Right atrium auricular region (tissue), 2 donors: ENCODE measurements at regions not wholly inside any gene's neighbourhood (a gene's known extent, or its start where the extent isn't known, plus 50 kb on each side); places are given as distances from the start of the nearest gene placed in this dataset.
"Not testable (repeated sequence)": the region's sequence is repeated elsewhere in the genome, so short reads cannot be mapped to it uniquely, and the experiment has no call there.

Experiments
- DNase-seq: peaks from one replicate; pipeline ENCODE4 v3.0.0-alpha.2; 2019; ENCODE audit warnings: low spot score
- H3K27ac ChIP-seq, 2 donors: fragments of 200-600 bp; sonication (generic); 1 replicate in 1 of 2; 2 replicates in 1 of 2; pipeline ENCODE4 v1.5.1; 2016 to 2019
- H3K27me3 ChIP-seq, 2 donors: fragments of 200-600 bp; sonication (generic); one replicate each; pipeline versions ENCODE4 v1.5.1 to v1.6.0; 2017 to 2019
- H3K36me3 ChIP-seq: fragments of 200-600 bp; sonication (generic); one replicate; pipeline ENCODE4 v1.5.1; 2016
- H3K4me1 ChIP-seq, 2 donors: fragments of 200-600 bp; sonication (generic); one replicate each; pipeline versions ENCODE4 v1.5.1 to v1.6.0; 2017 to 2019
- H3K4me3 ChIP-seq, 2 donors: fragments of 200-600 bp; sonication (generic); 1 replicate in 1 of 2; 2 replicates in 1 of 2; pipeline ENCODE4 v1.5.1; 2017 to 2019; ENCODE audit warnings: mild to moderate bottlenecking in 1 of 2, moderate library complexity in 1 of 2
- H3K9me3 ChIP-seq, 2 donors: fragments of 200-600 bp; sonication (generic); one replicate each; pipeline ENCODE4 v1.5.1; 2019
- CTCF ChIP-seq, 2 donors: fragments of 200-600 bp; sonication (generic); IDR thresholded peaks; one replicate each; pipeline ENCODE4 v1.5.1; 2019; ENCODE audit warnings: antibody characterized with exemption in 2 of 2

GRCh38 chr11:116033931-116034553, 529.8 kb upstream of the CADM1 start:
- Histone ChIP-seq H3K27me3 (no peaks in the 10 kb centered on the region), H3K9me3 (no peaks in the 10 kb centered on the region), H3K4me3 (no peak overlapping the region), H3K36me3 (no peaks in the 10 kb centered on the region), H3K27ac (no peak overlapping the region), H3K4me1 (no peaks in the 10 kb centered on the region)
- no peak for DNase-seq
- TF ChIP-seq CTCF (IDR thresholded peaks at IDR 0.05): no peak

- no peak overlapping the region for H3K27ac ChIP-seq
- TF ChIP-seq CTCF (IDR thresholded peaks at IDR 0.05): no peak
- H3K9me3 ChIP-seq: no peaks in the 10 kb centered on the region
- no peak overlapping the region for H3K4me3 ChIP-seq
- DNase-seq: no peak
- H3K27me3 ChIP-seq: no peaks in the 10 kb centered on the region
- no peaks in the 10 kb centered on the region for H3K4me1 ChIP-seq
- no peaks in the 10 kb centered on the region for H3K36me3 ChIP-seq
Measured at GRCh38 chr11:116030697-116031331, 526.6 kb upstream of the CADM1 start.

GRCh38 chr11:116028506-116028905, 524.3 kb upstream of the CADM1 start:
- H3K4me3 ChIP-seq, H3K36me3 ChIP-seq, H3K9me3 ChIP-seq, H3K27ac ChIP-seq, DNase-seq, H3K27me3 ChIP-seq, H3K4me1 ChIP-seq: not testable (repeated sequence)

- Histone ChIP-seq H3K36me3 (no peaks in the 10 kb centered on the region), H3K4me3 (no peak overlapping the region), H3K4me1 (no peaks in the 10 kb centered on the region), H3K9me3 (peaks cover 0 to under 1% of the 10 kb centered on the region in 2 donors), H3K27me3 (no peaks in the 10 kb centered on the region), H3K27ac (no peak overlapping the region)
- DNase-seq: no peak
- no peak for TF ChIP-seq CTCF (IDR thresholded peaks at IDR 0.05)
Measured at GRCh38 chr11:115999437-115999836, 495.2 kb upstream of the CADM1 start.

GRCh38 chr11:115996808-115997188, 492.6 kb upstream of the CADM1 start:
- no peaks in the 10 kb centered on the region for H3K4me1 ChIP-seq
- TF ChIP-seq CTCF (IDR thresholded peaks at IDR 0.05): no peak
- no peak overlapping the region for H3K4me3 ChIP-seq
- no peaks in the 10 kb centered on the region for H3K9me3 ChIP-seq
- DNase-seq: no peak
- H3K27me3 ChIP-seq: no peaks in the 10 kb centered on the region
- H3K36me3 ChIP-seq: no peaks in the 10 kb centered on the region
- H3K27ac ChIP-seq: no peak overlapping the region

GRCh38 chr11:115996125-115996807, 492.1 kb upstream of the CADM1 start:
- Histone ChIP-seq H3K4me3 (no peak overlapping the region), H3K4me1 (no peaks in the 10 kb centered on the region), H3K9me3 (no peaks in the 10 kb centered on the region), H3K27ac (no peak overlapping the region), H3K27me3 (no peaks in the 10 kb centered on the region), H3K36me3 (no peaks in the 10 kb centered on the region)
- TF ChIP-seq CTCF (IDR thresholded peaks at IDR 0.05): no peak
- DNase-seq: no peak
